Naive thymus-derived CD4-positive, alpha-beta T cell (primary cell): ENCODE measurements at regions not wholly inside any gene's neighbourhood (a gene's known extent, or its start where the extent isn't known, plus 50 kb on each side); places are given as distances from the start of the nearest gene placed in this dataset.
A peak's percentile ranks its signal among the peaks of the same experiment; 100 is the strongest.
"Not testable (repeated sequence)": the region's sequence is repeated elsewhere in the genome, so short reads cannot be mapped to it uniquely, and the experiment has no call there.

ENCODE experiments used
- ATAC-seq: fragments of 150-1000 bp; cut with Tn5 transposase; 2 replicates; pipeline ENCODE4 v1.10.0; 2021; ENCODE audit warnings: mild to moderate bottlenecking, moderate library complexity
- CTCF ChIA-PET: fragments of 350-600 bp; sonication (Branson Sonifier 250); formaldehyde crosslinking; loops from one replicate; lab custom pipeline; 2021; ENCODE audit warnings: antibody characterized with exemption; lab: Charles Lee
- POLR2A ChIA-PET: fragments of 350-600 bp; sonication (Branson Sonifier 250); formaldehyde crosslinking; loops from one replicate; lab custom pipeline; 2021; ENCODE audit warnings: antibody characterized with exemption, inconsistent platforms; lab: Charles Lee
- DNase-seq, 9 donors: peaks; one replicate each; pipeline versions ENCODE4 v3.0.0 to v3.0.0-alpha.2; 2020 to 2022; ENCODE audit warnings: mixed read lengths in 1 of 9
- H3K27ac ChIP-seq: one replicate; pipeline ENCODE4 v1.7.0; 2013; ENCODE audit warnings: mild to moderate bottlenecking, low read depth, low read length, moderate library complexity
- H3K27me3 ChIP-seq, 2 donors: one replicate each; pipeline ENCODE4 v1.7.0; 2013; ENCODE audit warnings: low read length in 2 of 2, mild to moderate bottlenecking in 2 of 2, moderate library complexity in 2 of 2; ENCODE audit not compliant: control insufficient read depth in 2 of 2, insufficient read depth in 2 of 2
- H3K36me3 ChIP-seq, 3 experiments: 1 replicate in 2 of 3; 2 replicates in 1 of 3; pipeline ENCODE4 v1.7.0; 2013; ENCODE audit warnings: low read length in 3 of 3, mild to moderate bottlenecking in 3 of 3, moderate library complexity in 1 of 3; ENCODE audit not compliant: insufficient read depth in 3 of 3, control insufficient read depth in 2 of 3
- H3K4me1 ChIP-seq, 2 donors: one replicate each; pipeline ENCODE4 v1.7.0; 2013; ENCODE audit warnings: low read length in 2 of 2, mild to moderate bottlenecking in 2 of 2, moderate library complexity in 1 of 2; ENCODE audit not compliant: control insufficient read depth in 2 of 2, insufficient read depth in 2 of 2
- H3K4me3 ChIP-seq: 2 replicates; pipeline ENCODE4 v1.7.0; 2013; ENCODE audit warnings: mild to moderate bottlenecking, low read length
- H3K9me3 ChIP-seq, 3 experiments: 1 replicate in 2 of 3; 2 replicates in 1 of 3; pipeline ENCODE4 v1.7.0; 2013; ENCODE audit warnings: low read length in 3 of 3; ENCODE audit not compliant: control insufficient read depth in 2 of 3
- H3K27ac Mint-ChIP-seq, 9 donors: one replicate each; pipeline ENCODE4 v1.8.0; 2020 to 2022; ENCODE audit warnings: mixed read lengths in 9 of 9, mild to moderate bottlenecking in 8 of 9, moderate library complexity in 5 of 9, inconsistent platforms in 2 of 9
- H3K27me3 Mint-ChIP-seq, 5 donors: one replicate each; pipeline ENCODE4 v1.8.0; 2021 to 2022; ENCODE audit warnings: mixed read lengths in 5 of 5, mild to moderate bottlenecking in 1 of 5
- H3K36me3 Mint-ChIP-seq, 5 donors: one replicate each; pipeline ENCODE4 v1.8.0; 2020 to 2022; ENCODE audit warnings: mixed read lengths in 5 of 5, mild to moderate bottlenecking in 3 of 5, inconsistent platforms in 1 of 5
- H3K4me1 Mint-ChIP-seq, 7 donors: one replicate each; pipeline ENCODE4 v1.8.0; 2020 to 2022; ENCODE audit warnings: mixed read lengths in 7 of 7, mild to moderate bottlenecking in 3 of 7, inconsistent platforms in 1 of 7
- H3K4me3 Mint-ChIP-seq, 10 donors: one replicate each; pipeline ENCODE4 v1.8.0; 2020 to 2022; ENCODE audit warnings: mild to moderate bottlenecking in 10 of 10, mixed read lengths in 10 of 10, moderate library complexity in 6 of 10, inconsistent platforms in 2 of 10
- H3K9me3 Mint-ChIP-seq, 11 donors: one replicate each; pipeline ENCODE4 v1.8.0; 2020 to 2022; ENCODE audit warnings: mixed read lengths in 11 of 11, mild to moderate bottlenecking in 4 of 11, inconsistent platforms in 1 of 11, moderate library complexity in 1 of 11
- intact Hi-C, 2 donors: fragments of 100-400 bp; cut with micrococcal nuclease; formaldehyde crosslinking; loops; one replicate each; pipeline ENCODE4 v1.15.1; 2023

DNA sequence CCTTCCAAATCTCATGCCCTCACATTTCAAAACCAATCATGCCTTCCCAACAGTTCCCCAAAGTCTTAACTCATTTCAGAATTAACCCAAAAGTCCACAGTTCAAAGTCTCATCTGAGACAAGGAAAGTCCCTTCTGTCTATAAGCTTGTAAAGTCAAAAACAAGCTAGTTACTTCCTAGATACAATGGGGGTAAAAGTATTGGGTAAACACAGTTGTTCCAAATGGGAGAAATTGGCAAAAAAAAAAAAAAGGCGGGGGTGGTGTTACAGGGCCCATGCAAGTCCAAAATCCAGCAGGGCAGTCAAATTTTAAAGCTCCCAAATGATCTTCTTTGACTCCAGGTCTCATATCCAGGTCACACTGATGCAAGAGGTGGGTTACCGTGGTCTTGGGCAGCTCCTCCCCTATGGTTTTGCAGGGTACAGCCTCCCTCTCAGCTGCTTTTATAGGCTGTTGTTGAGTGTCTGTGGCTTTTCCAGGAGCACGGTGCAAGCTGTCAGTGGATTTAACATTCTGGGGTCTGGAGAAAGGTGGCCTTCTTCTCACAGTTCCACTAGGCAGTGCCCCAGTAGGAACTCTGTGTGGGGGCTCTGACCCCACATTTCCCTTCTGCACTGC lies 110.3 kb upstream of the MDM1 start:
- H3K4me1 Mint-ChIP-seq, result peaks cover 32 to 63% (median 45%) of the 10 kb centered on the region in 7 donors
- intact Hi-C loops, H3K27me3 Mint-ChIP-seq, DNase-seq, H3K27me3 ChIP-seq, H3K9me3 ChIP-seq, POLR2A ChIA-PET, ATAC-seq, H3K4me3 ChIP-seq, H3K36me3 ChIP-seq, H3K27ac ChIP-seq, CTCF ChIA-PET: not testable (repeated sequence)
- H3K9me3 Mint-ChIP-seq, result peaks cover 0 to 13% (median 3%) of the 10 kb centered on the region in 11 donors
- H3K36me3 Mint-ChIP-seq, result peaks cover 0 to 39% (median 5%) of the 10 kb centered on the region in 5 donors
- H3K4me3 Mint-ChIP-seq, result peak overlapping the region in 1 of 10 donors; percentile 4
- peak overlapping the region in 1 of 9 donors; percentile 13 for H3K27ac Mint-ChIP-seq
- H3K4me1 ChIP-seq, result peaks cover 8 to 12% of the 10 kb centered on the region in 2 donors

DNA sequence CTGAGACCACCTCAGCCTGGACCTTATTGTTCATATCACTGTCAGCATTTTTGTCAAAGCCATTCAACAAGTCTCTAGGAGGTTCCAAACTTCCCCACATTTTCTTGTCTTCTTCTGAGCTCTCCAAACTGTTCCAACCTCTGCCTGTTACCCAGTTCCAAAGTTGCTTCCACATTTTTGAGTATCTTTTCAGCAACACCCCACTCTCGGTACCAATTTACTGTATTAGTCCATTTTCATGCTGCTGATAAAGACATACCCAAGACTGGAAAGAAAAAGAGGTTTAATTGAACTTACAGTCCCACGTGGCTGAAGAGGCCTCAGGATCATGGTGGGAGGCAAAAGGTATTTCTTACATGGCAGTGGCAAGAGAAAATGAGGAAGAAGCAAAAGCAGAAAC lies 111.5 kb upstream of the MDM1 start:
- ATAC-seq, POLR2A ChIA-PET, H3K27me3 ChIP-seq, H3K36me3 ChIP-seq, H3K4me3 Mint-ChIP-seq, H3K27me3 Mint-ChIP-seq, H3K27ac ChIP-seq, H3K27ac Mint-ChIP-seq, intact Hi-C loops, H3K9me3 ChIP-seq, CTCF ChIA-PET, H3K4me3 ChIP-seq, DNase-seq: not testable (repeated sequence)
- Mint-ChIP-seq H3K9me3 (peaks cover 0 to 13% (median 3%) of the 10 kb centered on the region in 11 donors), H3K4me1 (peaks cover 41 to 75% (median 55%) of the 10 kb centered on the region in 7 donors), H3K36me3 (peaks cover 0 to 39% (median 5%) of the 10 kb centered on the region in 5 donors)
- H3K4me1 ChIP-seq, result peaks cover 10 to 14% of the 10 kb centered on the region in 2 donors

DNA sequence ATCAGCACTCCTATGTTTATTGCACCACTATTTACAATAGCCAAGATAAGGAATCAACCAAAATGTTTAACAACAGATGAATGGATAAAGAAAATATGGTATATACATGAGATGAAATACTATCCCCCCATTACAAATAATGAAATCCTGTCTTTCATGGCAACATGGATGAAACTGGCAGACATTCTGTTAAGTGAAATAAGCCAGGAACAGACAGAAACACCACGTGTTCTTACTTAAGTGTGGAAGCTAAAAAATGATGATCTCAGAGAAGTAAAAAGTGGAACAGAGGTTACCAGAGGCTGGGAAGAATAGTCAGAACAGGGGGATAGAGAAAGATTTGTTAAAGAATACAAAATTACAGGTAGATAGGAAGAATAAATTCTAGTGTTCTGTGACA lies 113.7 kb upstream of the MDM1 start:
- CTCF ChIA-PET, result no interaction called here
- POLR2A ChIA-PET, result interaction anchor here (0.6 to 0.7 kb wide), 2 partner anchors 129 to 245 kb away, joined by 3 to 6 read pairs; no protein-coding TSS in a partner anchor
- H3K9me3 Mint-ChIP-seq, result peaks cover 0 to 13% (median 3%) of the 10 kb centered on the region in 11 donors

DNA sequence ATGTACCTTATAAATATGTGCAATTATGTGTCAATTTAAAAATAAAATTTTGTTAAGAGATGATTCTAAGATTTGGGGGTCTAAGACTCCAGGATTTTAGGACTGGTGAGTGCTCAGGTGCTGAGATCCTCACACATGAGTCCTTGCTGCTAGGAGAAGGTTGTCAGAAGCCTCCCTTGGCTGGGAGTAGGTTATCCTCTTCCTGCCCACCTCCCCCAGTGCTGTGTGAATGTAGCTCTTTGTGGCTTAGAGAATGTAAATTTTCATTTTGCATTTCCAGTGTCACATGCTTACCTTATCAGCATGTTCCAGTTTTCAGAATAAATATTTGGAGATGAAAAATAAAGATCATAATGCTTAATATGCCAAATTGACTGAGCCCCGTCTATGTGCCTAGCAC lies 114.2 kb upstream of the MDM1 start:
- peak overlapping the region in 3 of 10 donors; percentile 43 to 56 (median 44) for H3K4me3 Mint-ChIP-seq
- ChIA-PET POLR2A (interaction anchor here (0.6 kb wide), 1 partner anchor 148 kb away, joined by 3 read pairs; no protein-coding TSS in a partner anchor), CTCF (interaction anchor here (0.7 to 0.8 kb wide), 2 partner anchors 16 to 31 kb away, joined by 3 to 4 read pairs; no protein-coding TSS in a partner anchor)
- peaks cover 0 to 13% (median 3%) of the 10 kb centered on the region in 11 donors for H3K9me3 Mint-ChIP-seq
- Histone ChIP-seq H3K27ac (no peak overlapping the region), H3K27me3 (no peaks in the 10 kb centered on the region), H3K9me3 (peaks cover 0 to 4% (median 0%) of the 10 kb centered on the region in 3 experiments), H3K4me3 (no peak overlapping the region), H3K36me3 (no peaks in the 10 kb centered on the region), H3K4me1 (peaks cover 20% of the 10 kb centered on the region in 2 donors)
- ATAC-seq (no peak), DNase-seq (no peak)
- H3K27ac Mint-ChIP-seq, result peak overlapping the region in 1 of 9 donors; percentile 42
- H3K27me3 Mint-ChIP-seq, result no peaks in the 10 kb centered on the region
- H3K4me1 Mint-ChIP-seq, result peaks cover 43 to 88% (median 68%) of the 10 kb centered on the region in 7 donors
- H3K36me3 Mint-ChIP-seq, result peaks cover 0 to 35% (median 5%) of the 10 kb centered on the region in 5 donors
- intact Hi-C loops, result no loop called here

More for the DNA sequence above, 113.7 kb upstream of the MDM1 start:
- H3K4me1 ChIP-seq, result peaks cover 17 to 20% of the 10 kb centered on the region in 2 donors
- Mint-ChIP-seq H3K4me1 (peaks cover 44 to 88% (median 68%) of the 10 kb centered on the region in 7 donors), H3K36me3 (peaks cover 0 to 38% (median 5%) of the 10 kb centered on the region in 5 donors), H3K27me3 (no peaks in the 10 kb centered on the region), H3K4me3 (peak overlapping the region in 2 of 10 donors; percentile 3), H3K27ac (peak overlapping the region in 1 of 9 donors; percentile 5)
- H3K4me3 ChIP-seq, result no peak overlapping the region
- no peak for DNase-seq
- intact Hi-C loops, result no loop called here
- no peaks in the 10 kb centered on the region for H3K36me3 ChIP-seq
- peaks cover 0 to 4% (median 0%) of the 10 kb centered on the region in 3 experiments for H3K9me3 ChIP-seq
- no peak overlapping the region for H3K27ac ChIP-seq
- no peaks in the 10 kb centered on the region for H3K27me3 ChIP-seq
- ATAC-seq, result no peak

DNA sequence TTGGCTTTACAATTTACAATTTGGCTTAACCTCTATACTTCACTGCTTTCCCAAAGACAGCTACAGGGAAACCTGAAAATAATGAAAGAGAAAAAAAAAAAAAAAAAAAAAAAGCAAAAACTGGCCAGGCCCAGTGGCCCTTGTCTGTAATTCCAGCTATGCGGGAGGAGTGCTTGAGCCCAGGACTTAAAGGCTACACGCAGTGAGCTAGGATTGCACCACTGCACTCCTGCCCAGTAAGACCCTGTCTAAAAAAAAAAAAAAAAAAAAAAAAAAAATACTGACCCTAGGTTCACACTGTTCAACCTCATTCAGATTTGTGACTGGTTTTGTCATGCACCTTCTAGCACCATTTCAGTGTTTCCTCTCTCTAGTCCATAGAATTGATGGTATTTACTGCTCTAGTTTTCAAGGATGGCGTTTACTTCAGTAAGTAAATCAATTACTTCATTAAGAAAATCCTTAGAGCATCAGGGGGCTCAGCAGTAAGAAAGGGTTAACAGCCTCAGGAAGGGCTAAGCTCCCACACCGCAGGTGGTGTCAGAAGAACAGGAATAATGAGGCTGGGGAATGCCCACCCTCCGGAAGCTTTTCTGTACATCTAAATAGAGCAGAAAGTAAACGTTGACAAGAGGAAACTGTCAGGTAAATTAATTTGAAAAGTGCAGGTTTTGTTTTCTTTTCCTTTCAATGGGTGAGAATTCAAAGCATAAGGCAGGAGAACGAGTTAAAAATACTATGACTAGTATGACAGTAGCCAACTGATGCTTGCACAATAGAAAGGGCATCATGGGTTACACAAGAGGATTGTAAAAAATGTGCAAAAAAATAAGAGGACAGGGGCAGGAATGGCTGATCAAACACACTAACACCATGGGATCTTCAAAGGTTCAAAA lies 115.0 kb upstream of the MDM1 start:
- intact Hi-C loops, result no loop called here
- ChIA-PET CTCF (interaction anchor here (0.7 to 1.1 kb wide), 4 partner anchors 16 to 234 kb away, joined by 3 to 4 read pairs (median 4); no protein-coding TSS in a partner anchor), POLR2A (interaction anchor here (0.6 to 1.1 kb wide), 2 partner anchors 148 to 163 kb away, joined by 3 read pairs; no protein-coding TSS in a partner anchor)
- peaks cover 0 to 13% (median 3%) of the 10 kb centered on the region in 11 donors for H3K9me3 Mint-ChIP-seq
- Histone ChIP-seq H3K36me3 (no peaks in the 10 kb centered on the region), H3K4me3 (no peak overlapping the region), H3K4me1 (peaks cover 22 to 27% of the 10 kb centered on the region in 2 donors), H3K27ac (no peak overlapping the region), H3K9me3 (peaks cover 0 to 4% (median 0%) of the 10 kb centered on the region in 3 experiments), H3K27me3 (no peaks in the 10 kb centered on the region)
- peak; percentile 23 for ATAC-seq
- no peak for DNase-seq
- H3K36me3 Mint-ChIP-seq, result peaks cover 0 to 30% (median 5%) of the 10 kb centered on the region in 5 donors
- H3K27me3 Mint-ChIP-seq, result no peaks in the 10 kb centered on the region
- peak overlapping the region in 6 of 9 donors; percentile 16 to 70 (median 61) for H3K27ac Mint-ChIP-seq
- peak overlapping the region in 8 of 10 donors; percentile 10 to 64 (median 46) for H3K4me3 Mint-ChIP-seq
- peaks cover 47 to 88% (median 69%) of the 10 kb centered on the region in 7 donors for H3K4me1 Mint-ChIP-seq

DNA sequence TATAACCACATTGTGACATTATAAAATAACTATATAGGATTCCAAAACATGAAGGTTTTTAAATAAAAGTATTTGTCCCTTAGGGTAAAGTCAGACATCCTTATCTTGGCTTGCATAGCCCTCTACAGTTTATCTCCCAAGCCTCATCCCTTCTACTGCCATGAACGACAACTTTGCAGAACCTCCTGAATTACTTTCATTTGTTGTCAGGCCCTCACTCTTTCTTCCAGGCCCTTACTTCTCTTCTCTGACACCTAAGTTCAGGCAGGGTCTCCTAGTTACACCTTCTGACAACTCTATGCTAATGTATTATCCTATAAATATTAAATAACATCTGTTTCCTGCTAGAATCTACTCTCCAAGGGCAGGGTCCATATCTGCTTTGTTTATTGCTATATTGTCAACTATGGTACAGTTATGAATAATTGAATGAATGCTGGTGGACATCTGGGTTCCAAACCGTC lies 115.7 kb upstream of the MDM1 start:
- DNase-seq (no peak), ATAC-seq (no peak)
- H3K27ac Mint-ChIP-seq, result peak overlapping the region in 2 of 9 donors; percentile 60 to 62
- no peak overlapping the region for H3K4me3 ChIP-seq
- H3K4me1 ChIP-seq, result peaks cover 29 to 34% of the 10 kb centered on the region in 2 donors
- ChIA-PET POLR2A (interaction anchor here (1.1 kb wide), 2 partner anchors 74 to 162 kb away, joined by 3 read pairs; no protein-coding TSS in a partner anchor), CTCF (interaction anchor here (1.1 kb wide), 1 partner anchor 91 kb away, joined by 4 read pairs; no protein-coding TSS in a partner anchor)
- H3K27ac ChIP-seq, result no peak overlapping the region
- peaks cover 0 to 13% (median 3%) of the 10 kb centered on the region in 11 donors for H3K9me3 Mint-ChIP-seq
- H3K27me3 Mint-ChIP-seq, result no peaks in the 10 kb centered on the region
- H3K36me3 Mint-ChIP-seq, result peaks cover 0 to 29% (median 5%) of the 10 kb centered on the region in 5 donors
- H3K27me3 ChIP-seq, result no peaks in the 10 kb centered on the region
- H3K36me3 ChIP-seq, result no peaks in the 10 kb centered on the region
- peaks cover 0 to 4% (median 0%) of the 10 kb centered on the region in 3 experiments for H3K9me3 ChIP-seq
- peak overlapping the region in 4 of 10 donors; percentile 18 to 61 (median 42) for H3K4me3 Mint-ChIP-seq
- intact Hi-C loops, result no loop called here
- H3K4me1 Mint-ChIP-seq, result peaks cover 52 to 88% (median 71%) of the 10 kb centered on the region in 7 donors
